HepG2 (cell line): ENCODE measurements at regions not wholly inside any gene's neighbourhood (a gene's known extent, or its start where the extent isn't known, plus 50 kb on each side); places are given as distances from the start of the nearest gene placed in this dataset.

ENCODE experiments used
- ATAC-seq: fragments of 200-7000 bp; cut with Tn5 transposase; 3 replicates; pipeline ENCODE4 v1.9.1; 2020; ENCODE audit warnings: mild to moderate bottlenecking, moderate library complexity
- BruUV-seq: library from RNA; stranded (reverse); fragments of 400-500 nt; replicated peaks from 2 replicates; lab custom pipeline; 2021; lab: Mats Ljungman, UMichigan
- CTCF ChIA-PET: fragments of 300-600 bp; formaldehyde crosslinking; extraction: SDS; loops from one replicate; lab custom pipeline; 2021; ENCODE audit warnings: low total read pairs, inconsistent platforms, low intra/inter-chr PET ratio; lab: Yijun Ruan, JAX
- POLR2A ChIA-PET: fragments of 350-600 bp; sonication (Branson Sonifier 250); formaldehyde crosslinking; loops from one replicate; lab custom pipeline; 2020; ENCODE audit warnings: antibody characterized with exemption, inconsistent platforms; lab: Yijun Ruan, JAX
- DNase-seq: peaks from one replicate; pipeline ENCODE4 v3.0.0-alpha.2; 2015; ENCODE audit warnings: low spot score
- FAIRE-seq: peaks from 3 replicates; lab custom pipeline; 2011; peaks lifted over from hg19 to GRCh38; lab: Jason Lieb, UNC
- H2AFZ ChIP-seq: one replicate; pipeline ENCODE4 v1.6.1; 2011; ENCODE audit warnings: low read length, inconsistent platforms
- H3K27ac ChIP-seq: fragments of 300-600 bp; 3 replicates; pipeline ENCODE4 v1.8.0; 2011; ENCODE audit warnings: mixed run types, mild to moderate bottlenecking, mixed read lengths, low read length, inconsistent platforms; ENCODE audit not compliant: insufficient read depth; ENCODE audit errors: extremely low read length
- H3K27me3 ChIP-seq, 2 experiments: fragments of 200-600 bp in 1 of 2; 2 replicates in 1 of 2; 3 replicates in 1 of 2; pipeline versions ENCODE4 v1.6.0 to v1.8.0; 2011; ENCODE audit warnings: low read length in 2 of 2, mild to moderate bottlenecking in 2 of 2, moderate library complexity in 2 of 2, inconsistent platforms in 1 of 2; ENCODE audit not compliant: insufficient read depth in 2 of 2, control insufficient read depth in 1 of 2
- H3K36me3 ChIP-seq, 2 experiments: fragments of 200-600 bp in 1 of 2; replicated peaks in 1 of 2; 2 replicates in 1 of 2; 3 replicates in 1 of 2; pipeline versions ENCODE4 v1.5.1 to v1.8.0; 2011; ENCODE audit warnings: low read length in 2 of 2, inconsistent platforms in 1 of 2; ENCODE audit not compliant: insufficient read depth in 2 of 2, control insufficient read depth in 1 of 2
- H3K4me1 ChIP-seq: 2 replicates; pipeline ENCODE4 v1.5.1; 2012; ENCODE audit warnings: low read length, inconsistent platforms; ENCODE audit not compliant: insufficient read depth
- H3K4me2 ChIP-seq: 2 replicates; pipeline ENCODE4 v1.6.0; 2011; ENCODE audit warnings: low read depth, low read length, inconsistent platforms
- H3K4me3 ChIP-seq, 3 experiments: fragments of 200-600 bp in 1 of 3; sonication (generic), shearing (Covaris generic) in 1 of 3; replicated peaks in 1 of 3; 2 replicates each; pipeline ENCODE4 v1.5.1; 2011 to 2016; ENCODE audit warnings: low read length in 3 of 3, inconsistent platforms in 2 of 3, low read depth in 2 of 3, mild to moderate bottlenecking in 2 of 3, control low read depth in 1 of 3, mixed read lengths in 1 of 3; ENCODE audit not compliant: insufficient read depth in 1 of 3
- H3K79me2 ChIP-seq: one replicate; pipeline ENCODE4 v1.6.1; 2011; ENCODE audit warnings: low read length, inconsistent platforms; ENCODE audit not compliant: insufficient read depth
- H3K9ac ChIP-seq: 2 replicates; pipeline ENCODE4 v1.6.0; 2011; ENCODE audit warnings: mild to moderate bottlenecking, low read depth, low read length, inconsistent platforms; ENCODE audit not compliant: insufficient read depth
- H3K9me3 ChIP-seq: 2 replicates; pipeline ENCODE4 v1.5.1; 2012; ENCODE audit warnings: mild to moderate bottlenecking, low read length
- H4K20me1 ChIP-seq: 2 replicates; pipeline ENCODE4 v1.6.0; 2011; ENCODE audit warnings: inconsistent platforms, mild to moderate bottlenecking, low read length, moderate library complexity; ENCODE audit not compliant: insufficient read depth
- CREB1 ChIP-seq, 2 experiments: fragments of 450-650 bp in 1 of 2; IDR thresholded peaks; 2 replicates each; pipeline ENCODE4 v1.6.1; 2016 to 2017; ENCODE audit warnings: control low read depth in 1 of 2, mild to moderate bottlenecking in 1 of 2, missing compliant biosample characterization in 1 of 2, missing genetic modification characterization in 1 of 2
- ELK4 ChIP-seq: sonication (generic); formaldehyde crosslinking; IDR thresholded peaks from 2 replicates; pipeline ENCODE4 v1.9.0; 2021; ENCODE audit warnings: missing genetic modification reagents, borderline replicate concordance
- GLMP ChIP-seq: sonication (generic); formaldehyde crosslinking; IDR thresholded peaks from 2 replicates; pipeline ENCODE4 v1.9.0; 2021; ENCODE audit warnings: missing genetic modification reagents, mild to moderate bottlenecking, borderline replicate concordance
- HMGXB3 ChIP-seq: sonication (generic); formaldehyde crosslinking; IDR thresholded peaks from 2 replicates; pipeline ENCODE4 v1.4.0; 2020; ENCODE audit warnings: missing genetic modification reagents, borderline replicate concordance
- HOMEZ ChIP-seq: IDR thresholded peaks from 2 replicates; pipeline ENCODE4 v1.6.1; 2016; ENCODE audit warnings: low read depth
- KDM3A ChIP-seq: IDR thresholded peaks from 2 replicates; pipeline ENCODE4 v1.6.1; 2018; ENCODE audit warnings: low read depth, missing compliant biosample characterization
- MTF2 ChIP-seq: sonication (generic); formaldehyde crosslinking; IDR thresholded peaks from 2 replicates; pipeline ENCODE4 v1.5.0; 2020; ENCODE audit warnings: missing genetic modification reagents, borderline replicate concordance
- MYNN ChIP-seq: sonication (generic); formaldehyde crosslinking; IDR thresholded peaks from 2 replicates; pipeline ENCODE4 v1.4.0; 2020; ENCODE audit warnings: mild to moderate bottlenecking, low read depth, missing genetic modification reagents
- PRPF4 ChIP-seq: fragments of 200-400 bp; formaldehyde crosslinking; IDR thresholded peaks from 2 replicates; pipeline ENCODE4 v1.6.1; 2016; ENCODE audit warnings: low read length, low read depth; ENCODE audit not compliant: poor library complexity, severe bottlenecking
- RFX3 ChIP-seq: IDR thresholded peaks from 2 replicates; pipeline ENCODE4 v1.6.1; 2016; ENCODE audit warnings: missing biosample characterization, missing genetic modification reagents
- THRA ChIP-seq: sonication (generic); formaldehyde crosslinking; IDR thresholded peaks from 2 replicates; pipeline ENCODE4 v1.4.0; 2020; ENCODE audit warnings: missing genetic modification reagents, borderline replicate concordance
- THYN1 ChIP-seq: sonication (generic); formaldehyde crosslinking; IDR thresholded peaks from 2 replicates; pipeline ENCODE4 v1.8.1; 2023; ENCODE audit warnings: low read depth, mild to moderate bottlenecking, moderate library complexity, missing genetic modification reagents, borderline replicate concordance
- ZNF414 ChIP-seq: sonication (generic); formaldehyde crosslinking; IDR thresholded peaks from 2 replicates; pipeline ENCODE4 v1.5.0; 2020; ENCODE audit warnings: missing genetic modification reagents
- ZNF558 ChIP-seq: sonication (generic); formaldehyde crosslinking; IDR thresholded peaks from 2 replicates; pipeline ENCODE4 v1.9.0; 2022; ENCODE audit warnings: mild to moderate bottlenecking, missing genetic modification reagents, borderline replicate concordance
- WGBS: methylation state at CpG from one replicate; pipeline ENCODE4 v1.1.6; 2017; ENCODE audit warnings: low lambda C conversion rate; 5-methylcytosine and 5-hydroxymethylcytosine counted together
- in situ Hi-C: cut with HindIII; loops from 2 replicates; pipeline ENCODE4 v1.10.0; 2017; ENCODE audit warnings: low pct_unique_long_range_greater_than_20kb; ENCODE audit not compliant: extremely low pct_ligation_motif_present
- intact Hi-C: fragments of 100-400 bp; cut with micrococcal nuclease; formaldehyde crosslinking; loops from one replicate; pipeline ENCODE4 v1.10.0; 2022; ENCODE audit not compliant: unreplicated experiment

GRCh38 chr4:15291122-15291521, 136.7 kb upstream of the C1QTNF7 start:
- intact Hi-C loops, result no loop called here
- no peaks in the 10 kb centered on the region for H4K20me1 ChIP-seq
- in situ Hi-C loops, result no loop called here
- no peak overlapping the region for H3K4me2 ChIP-seq
- no peaks in the 10 kb centered on the region for H3K9me3 ChIP-seq
- 4% methylated on average over 1 of the region's 1 CpG for WGBS
- no peak overlapping the region for H2AFZ ChIP-seq
- H3K27ac ChIP-seq, result no peak overlapping the region
- DNase-seq (no peak), FAIRE-seq (no peak), ATAC-seq (no peak)
- H3K36me3 ChIP-seq, result no peaks in the 10 kb centered on the region
- no peaks in the 10 kb centered on the region for H3K4me1 ChIP-seq
- H3K27me3 ChIP-seq, result no peaks in the 10 kb centered on the region
- no peak overlapping the region for H3K9ac ChIP-seq
- no TSS peak for BruUV-seq
- H3K79me2 ChIP-seq, result no peaks in the 10 kb centered on the region
- POLR2A ChIA-PET, result no interaction called here
- CTCF ChIA-PET, result no interaction called here
- no peak overlapping the region for H3K4me3 ChIP-seq
- TF ChIP-seq HMGXB3 (CRISPR knock-in tag) (no peak), PRPF4 (no peak), CREB1 (IDR thresholded peaks at IDR 0.05) (no peak), CREB1 (CRISPR knock-in tag; IDR thresholded peaks at IDR 0.05) (no peak), RFX3 (no peak), HOMEZ (CRISPR knock-in tag) (no peak), THRA (CRISPR knock-in tag) (no peak), THYN1 (CRISPR knock-in tag) (no peak), KDM3A (CRISPR knock-in tag) (no peak), ELK4 (CRISPR knock-in tag) (no peak), MTF2 (CRISPR knock-in tag) (no peak), MYNN (CRISPR knock-in tag) (no peak), ZNF558 (CRISPR knock-in tag) (no peak), GLMP (no peak), ZNF414 (CRISPR knock-in tag) (no peak)
